Thyroid gland (tissue), 4 donors: ENCODE measurements at regions not wholly inside any gene's neighbourhood (a gene's known extent, or its start where the extent isn't known, plus 50 kb on each side); places are given as distances from the start of the nearest gene placed in this dataset.

Experiments
- DNase-seq, 2 donors: peaks; one replicate each; pipeline ENCODE4 v3.0.0-alpha.2; 2019
- H3K27ac ChIP-seq, 3 donors: fragments of 200-600 bp; sonication (generic); 1 replicate in 2 of 3; 2 replicates in 1 of 3; pipeline ENCODE4 v1.5.1; 2016 to 2019; ENCODE audit warnings: mild to moderate bottlenecking in 1 of 3, moderate library complexity in 1 of 3
- H3K27me3 ChIP-seq: fragments of 200-600 bp; sonication (generic); one replicate; pipeline ENCODE4 v1.5.1; 2019
- H3K36me3 ChIP-seq, 2 donors: fragments of 200-600 bp; sonication (generic); one replicate each; pipeline ENCODE4 v1.5.1; 2016 to 2019
- H3K4me1 ChIP-seq, 2 donors: fragments of 200-600 bp; sonication (generic); one replicate each; pipeline ENCODE4 v1.5.1; 2017 to 2019
- H3K4me3 ChIP-seq, 3 donors: fragments of 200-600 bp; sonication (generic); replicated peaks in 1 of 3; 1 replicate in 2 of 3; 2 replicates in 1 of 3; pipeline ENCODE4 v1.5.1; 2016; ENCODE audit warnings: mild to moderate bottlenecking in 1 of 3
- H3K9me3 ChIP-seq: fragments of 200-600 bp; sonication (generic); one replicate; pipeline ENCODE4 v1.5.1; 2017
- CTCF ChIP-seq, 6 experiments: fragments of 200-600 bp in 3 of 6; fragments of 450-650 bp in 3 of 6; sonication (generic) in 3 of 6; IDR thresholded peaks; one replicate each; pipeline ENCODE4 v1.5.1; 2016 to 2019; ENCODE audit warnings: antibody characterized with exemption in 6 of 6, mild to moderate bottlenecking in 2 of 6, inconsistent platforms in 1 of 6, moderate library complexity in 1 of 6
- POLR2A ChIP-seq, 2 donors: fragments of 450-650 bp; IDR thresholded peaks; one replicate each; pipeline ENCODE4 v1.6.1; 2017; ENCODE audit warnings: antibody characterized with exemption in 2 of 2, mild to moderate bottlenecking in 2 of 2, moderate library complexity in 1 of 2
- WGBS, 2 donors: methylation state at CpG; one replicate each; pipeline ENCODE4 v1.1.5; 2017; 5-methylcytosine and 5-hydroxymethylcytosine counted together
- intact Hi-C: fragments of 100-400 bp; cut with DNase I; formaldehyde crosslinking; loops from one replicate; pipeline ENCODE4 v1.15.1; 2023

GRCh38 chr18:65622436-65622835 lies 128.4 kb upstream of the CDH7 start:
- WGBS, 2 donors, result 62 to 69% methylated on average over 4 of the region's 4 CpGs
- intact Hi-C loops, result no loop called here

GRCh38 chr18:65620076-65620696 lies 130.6 kb upstream of the CDH7 start:
- TF ChIP-seq CTCF (IDR thresholded peaks at IDR 0.05) (no peak), POLR2A (IDR thresholded peaks at IDR 0.05) (no peak)
- Histone ChIP-seq H3K9me3 (no peaks in the 10 kb centered on the region), H3K36me3 (no peaks in the 10 kb centered on the region), H3K4me3 (no peak overlapping the region), H3K4me1 (no peaks in the 10 kb centered on the region), H3K27me3 (no peaks in the 10 kb centered on the region), H3K27ac (no peak overlapping the region)
- intact Hi-C loops, result no loop called here
- DNase-seq, result no peak
- 91% methylated on average over 8 to 9 of the region's 9 CpGs for WGBS, 2 donors

More at GRCh38 chr18:65622436-65622835, 128.4 kb upstream of the CDH7 start:
- Histone ChIP-seq H3K27ac (no peak overlapping the region), H3K36me3 (no peaks in the 10 kb centered on the region), H3K27me3 (no peaks in the 10 kb centered on the region), H3K4me3 (no peak overlapping the region), H3K9me3 (no peaks in the 10 kb centered on the region), H3K4me1 (no peaks in the 10 kb centered on the region)
- TF ChIP-seq POLR2A (IDR thresholded peaks at IDR 0.05) (no peak), CTCF (IDR thresholded peaks at IDR 0.05) (no peak)
- DNase-seq, result no peak

- Histone ChIP-seq H3K9me3 (no peaks in the 10 kb centered on the region), H3K36me3 (no peaks in the 10 kb centered on the region), H3K4me3 (no peak overlapping the region), H3K27ac (no peak overlapping the region), H3K27me3 (no peaks in the 10 kb centered on the region), H3K4me1 (no peaks in the 10 kb centered on the region)
- 26 to 38% methylated on average over 3 of the region's 3 CpGs for WGBS, 2 donors
- TF ChIP-seq POLR2A (IDR thresholded peaks at IDR 0.05) (no peak), CTCF (IDR thresholded peaks at IDR 0.05) (no peak)
- DNase-seq, result no peak
- intact Hi-C loops, result no loop called here
Measured at GRCh38 chr18:65610939-65611338, 139.9 kb upstream of the CDH7 start.

GRCh38 chr18:65608471-65608870 lies 142.3 kb upstream of the CDH7 start:
- H3K36me3 ChIP-seq, result no peaks in the 10 kb centered on the region
- no peak overlapping the region for H3K4me3 ChIP-seq
- H3K4me1 ChIP-seq, result no peaks in the 10 kb centered on the region
- H3K27me3 ChIP-seq, result no peaks in the 10 kb centered on the region
- intact Hi-C loops, result no loop called here
- TF ChIP-seq CTCF (IDR thresholded peaks at IDR 0.05), result no peak
- no peak for TF ChIP-seq POLR2A (IDR thresholded peaks at IDR 0.05)
- H3K9me3 ChIP-seq, result no peaks in the 10 kb centered on the region
- DNase-seq, result no peak
- H3K27ac ChIP-seq, result no peak overlapping the region
- 94 to 97% methylated on average over 1 of the region's 1 CpG for WGBS, 2 donors

- Histone ChIP-seq H3K4me1 (no peaks in the 10 kb centered on the region), H3K27me3 (no peaks in the 10 kb centered on the region), H3K9me3 (no peaks in the 10 kb centered on the region), H3K36me3 (no peaks in the 10 kb centered on the region), H3K27ac (no peak overlapping the region), H3K4me3 (no peak overlapping the region)
- no peak for DNase-seq
- 76 to 82% methylated on average over 3 of the region's 3 CpGs for WGBS, 2 donors
- no peak for TF ChIP-seq CTCF (IDR thresholded peaks at IDR 0.05)
- TF ChIP-seq POLR2A (IDR thresholded peaks at IDR 0.05), result no peak
- intact Hi-C loops, result no loop called here
Measured at GRCh38 chr18:65607161-65607560, 143.7 kb upstream of the CDH7 start.
